Adrenal gland (tissue), 9 donors: ENCODE measurements at regions not wholly inside any gene's neighbourhood (a gene's known extent, or its start where the extent isn't known, plus 50 kb on each side); places are given as distances from the start of the nearest gene placed in this dataset.

Source experiments
- DNase-seq, 7 donors: peaks; one replicate each; pipeline ENCODE4 v3.0.0-alpha.2; 2019 to 2020
- H3K27ac ChIP-seq, 5 donors: fragments of 200-600 bp; sonication (generic) in 4 of 5; 1 replicate in 3 of 5; 2 replicates in 2 of 5; pipeline versions ENCODE4 v1.5.1 to v1.8.0; 2016 to 2020; ENCODE audit warnings: mild to moderate bottlenecking in 1 of 5
- H3K27me3 ChIP-seq: fragments of 200-600 bp; 2 replicates; pipeline ENCODE4 v1.8.0; 2021
- H3K36me3 ChIP-seq, 2 donors: fragments of 200-600 bp; replicated peaks in 1 of 2; 1 replicate in 1 of 2; 2 replicates in 1 of 2; pipeline versions ENCODE4 v1.5.1 to v1.8.0; 2018 to 2022
- H3K4me1 ChIP-seq, 2 donors: fragments of 200-600 bp; replicated peaks in 1 of 2; 1 replicate in 1 of 2; 2 replicates in 1 of 2; pipeline versions ENCODE4 v1.5.1 to v1.8.0; 2018 to 2021
- H3K4me3 ChIP-seq, 4 donors: fragments of 200-600 bp; sonication (generic) in 3 of 4; one replicate each; pipeline ENCODE4 v1.5.1; 2016 to 2018
- H3K9me3 ChIP-seq, 3 donors: fragments of 200-600 bp; sonication (generic) in 1 of 3; replicated peaks in 1 of 3; 1 replicate in 2 of 3; 2 replicates in 1 of 3; pipeline versions ENCODE4 v1.5.1 to v1.8.0; 2016 to 2021
- POLR2A ChIP-seq, 2 donors: fragments of 450-650 bp; IDR thresholded peaks; one replicate each; pipeline ENCODE4 v1.6.1; 2017; ENCODE audit warnings: antibody characterized with exemption in 2 of 2, mild to moderate bottlenecking in 2 of 2, moderate library complexity in 1 of 2
- WGBS, 4 donors: extraction: QIAGEN DNeasy Blood & Tissue Kit in 2 of 4; methylation state at CpG; one replicate each; pipeline versions ENCODE4 v1.1.5 to v1.1.7; 2013 to 2017; 5-methylcytosine and 5-hydroxymethylcytosine counted together
- intact Hi-C, 2 donors: fragments of 100-400 bp; cut with DNase I; formaldehyde crosslinking; loops; one replicate each; pipeline versions ENCODE4 v1.14.1 to v1.15.0; 2022 to 2023
- TF ChIP-seq, protein P1 (sequence below), 6 experiments: fragments of 450-650 bp in 4 of 6; fragments of 200-600 bp in 2 of 6; sonication (generic) in 1 of 6; IDR thresholded peaks; 1 replicate in 5 of 6; 2 replicates in 1 of 6; pipeline versions ENCODE4 v1.5.1 to v1.8.0; 2016 to 2021; ENCODE audit warnings: antibody characterized with exemption in 6 of 6, mild to moderate bottlenecking in 2 of 6, moderate library complexity in 1 of 6
- donor health status: healthy with polysubstance abuse.
- donor health status: Bipolar disorder and iron deficiency.
- donor health status: DM: yes; HTN: yes; CAD: no.
- donor health status: DM: no; HTN: no; CAD: no.
- donor health status: DM: no; HTN: no; CAD: no.

DNA sequence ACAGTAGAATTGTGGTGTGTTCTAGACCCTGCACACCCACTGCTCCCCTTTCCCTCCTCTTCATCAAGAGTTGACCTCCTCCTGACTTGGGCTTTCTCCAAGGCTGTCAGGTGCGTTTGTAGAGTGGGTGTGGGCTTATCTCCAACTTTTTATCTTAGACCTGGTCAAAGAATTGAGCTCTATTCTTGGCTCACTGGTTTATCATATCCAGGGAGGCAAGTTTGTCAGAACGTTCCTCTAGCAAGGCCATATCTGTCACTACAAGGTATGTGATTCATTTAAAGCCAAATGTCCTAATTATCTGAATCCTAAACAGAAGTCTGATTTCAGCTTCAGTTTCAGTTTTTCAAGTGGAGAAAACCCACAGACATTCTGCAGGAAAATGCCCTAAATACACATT lies 117.1 kb upstream of the MGAT5 start:
- peak overlapping the region in 2 of 4 donors; percentile 10 to 33 for H3K4me3 ChIP-seq
- 3 to 7% (median 6%) methylated on average over 2 of the region's 2 CpGs for WGBS, 4 donors
- intact Hi-C loops: no loop called here
- DNase-seq: peak in 1 of 7 donors; percentile 20
- H3K9me3 ChIP-seq: no peaks in the 10 kb centered on the region
- no peaks in the 10 kb centered on the region for H3K36me3 ChIP-seq
- H3K27ac ChIP-seq: peak overlapping the region in 4 of 5 donors; percentile 55 to 81 (median 80)
- H3K27me3 ChIP-seq: no peaks in the 10 kb centered on the region
- TF ChIP-seq, protein P1, sequence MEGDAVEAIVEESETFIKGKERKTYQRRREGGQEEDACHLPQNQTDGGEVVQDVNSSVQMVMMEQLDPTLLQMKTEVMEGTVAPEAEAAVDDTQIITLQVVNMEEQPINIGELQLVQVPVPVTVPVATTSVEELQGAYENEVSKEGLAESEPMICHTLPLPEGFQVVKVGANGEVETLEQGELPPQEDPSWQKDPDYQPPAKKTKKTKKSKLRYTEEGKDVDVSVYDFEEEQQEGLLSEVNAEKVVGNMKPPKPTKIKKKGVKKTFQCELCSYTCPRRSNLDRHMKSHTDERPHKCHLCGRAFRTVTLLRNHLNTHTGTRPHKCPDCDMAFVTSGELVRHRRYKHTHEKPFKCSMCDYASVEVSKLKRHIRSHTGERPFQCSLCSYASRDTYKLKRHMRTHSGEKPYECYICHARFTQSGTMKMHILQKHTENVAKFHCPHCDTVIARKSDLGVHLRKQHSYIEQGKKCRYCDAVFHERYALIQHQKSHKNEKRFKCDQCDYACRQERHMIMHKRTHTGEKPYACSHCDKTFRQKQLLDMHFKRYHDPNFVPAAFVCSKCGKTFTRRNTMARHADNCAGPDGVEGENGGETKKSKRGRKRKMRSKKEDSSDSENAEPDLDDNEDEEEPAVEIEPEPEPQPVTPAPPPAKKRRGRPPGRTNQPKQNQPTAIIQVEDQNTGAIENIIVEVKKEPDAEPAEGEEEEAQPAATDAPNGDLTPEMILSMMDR (IDR thresholded peaks at IDR 0.05): no peak
- TF ChIP-seq POLR2A (IDR thresholded peaks at IDR 0.05): no peak
- H3K4me1 ChIP-seq: peaks cover 12 to 62% of the 10 kb centered on the region in 2 donors

GRCh38 chr2:134137182-134137611 lies 116.7 kb upstream of the MGAT5 start:
- intact Hi-C loops: no loop called here
- TF ChIP-seq POLR2A (IDR thresholded peaks at IDR 0.05): peak in 1 of 2 donors; percentile 31
- TF ChIP-seq, protein P1 (IDR thresholded peaks at IDR 0.05): no peak
- Histone ChIP-seq H3K4me1 (peaks cover 12 to 58% of the 10 kb centered on the region in 2 donors), H3K4me3 (peak overlapping the region in 2 of 4 donors; percentile 10 to 33), H3K27me3 (no peaks in the 10 kb centered on the region), H3K27ac (peak overlapping the region; percentile 11 to 81 (median 80)), H3K9me3 (no peaks in the 10 kb centered on the region), H3K36me3 (no peaks in the 10 kb centered on the region)
- 8 to 29% (median 25%) methylated on average over 2 to 5 of the region's 5 CpGs for WGBS, 4 donors
- DNase-seq: peak in 5 of 7 donors; percentile 33 to 59 (median 36)

DNA sequence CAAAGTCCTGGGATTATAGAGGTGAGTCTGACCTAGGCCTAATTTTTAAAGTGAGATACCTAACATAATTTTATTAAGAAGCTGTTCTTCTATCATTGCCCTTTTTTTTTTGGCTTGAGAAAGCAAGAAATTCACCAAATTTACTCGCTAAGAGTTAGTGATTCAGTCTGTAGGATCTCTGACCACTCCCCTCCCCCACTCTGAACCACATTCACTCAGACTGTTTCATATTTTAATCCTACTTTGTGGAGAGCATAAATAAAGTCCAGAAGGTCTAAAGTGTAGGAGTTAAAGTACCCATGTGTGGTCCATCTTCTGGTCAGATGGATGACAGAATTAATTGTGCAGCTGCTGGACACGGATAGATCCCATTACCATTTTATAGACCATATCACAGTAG lies 115.8 kb upstream of the MGAT5 start:
- Histone ChIP-seq H3K27ac (peak overlapping the region in 4 of 5 donors; percentile 11 to 81 (median 54)), H3K4me1 (peaks cover 12 to 55% of the 10 kb centered on the region in 2 donors), H3K27me3 (no peaks in the 10 kb centered on the region), H3K4me3 (no peak overlapping the region), H3K36me3 (no peaks in the 10 kb centered on the region), H3K9me3 (no peaks in the 10 kb centered on the region)
- TF ChIP-seq, protein P1 (IDR thresholded peaks at IDR 0.05): no peak
- no peak for TF ChIP-seq POLR2A (IDR thresholded peaks at IDR 0.05)
- no peak for DNase-seq
- intact Hi-C loops: no loop called here
- WGBS, 4 donors: 77 to 86% (median 79%) methylated on average over 2 of the region's 2 CpGs

- intact Hi-C loops: no loop called here
Measured at GRCh38 chr2:134139611-134140010, 114.3 kb upstream of the MGAT5 start.

More at GRCh38 chr2:134139611-134140010, 114.3 kb upstream of the MGAT5 start:
- Histone ChIP-seq H3K36me3 (no peaks in the 10 kb centered on the region), H3K4me1 (peaks cover 12 to 48% of the 10 kb centered on the region in 2 donors), H3K27ac (no peak overlapping the region), H3K9me3 (no peaks in the 10 kb centered on the region), H3K4me3 (no peak overlapping the region), H3K27me3 (no peaks in the 10 kb centered on the region)
- no peak for TF ChIP-seq POLR2A (IDR thresholded peaks at IDR 0.05)
- TF ChIP-seq, protein P1 (IDR thresholded peaks at IDR 0.05): no peak
- no peak for DNase-seq
- WGBS, 4 donors: 92 to 94% (median 93%) methylated on average over 4 of the region's 4 CpGs
